Right ventricle myocardium inferior (tissue), 1 donor: ENCODE measurements at regions not wholly inside any gene's neighbourhood (a gene's known extent, or its start where the extent isn't known, plus 50 kb on each side); places are given as distances from the start of the nearest gene placed in this dataset.

Experiments
- ATAC-seq: fragments of 200-7000 bp; cut with Tn5 transposase; one replicate; pipeline ENCODE4 v1.9.1; 2020; ENCODE audit warnings: mild to moderate bottlenecking, moderate library complexity
- DNase-seq: peaks from one replicate; pipeline ENCODE4 v3.0.0; 2021; ENCODE audit errors: missing footprints
- intact Hi-C: fragments of 100-400 bp; cut with DNase I; formaldehyde crosslinking; loops from one replicate; pipeline ENCODE4 v1.11.0; 2022
- donor health status: DM: no; HTN: yes; CAD: no; lungs with severe emphysema.

DNA sequence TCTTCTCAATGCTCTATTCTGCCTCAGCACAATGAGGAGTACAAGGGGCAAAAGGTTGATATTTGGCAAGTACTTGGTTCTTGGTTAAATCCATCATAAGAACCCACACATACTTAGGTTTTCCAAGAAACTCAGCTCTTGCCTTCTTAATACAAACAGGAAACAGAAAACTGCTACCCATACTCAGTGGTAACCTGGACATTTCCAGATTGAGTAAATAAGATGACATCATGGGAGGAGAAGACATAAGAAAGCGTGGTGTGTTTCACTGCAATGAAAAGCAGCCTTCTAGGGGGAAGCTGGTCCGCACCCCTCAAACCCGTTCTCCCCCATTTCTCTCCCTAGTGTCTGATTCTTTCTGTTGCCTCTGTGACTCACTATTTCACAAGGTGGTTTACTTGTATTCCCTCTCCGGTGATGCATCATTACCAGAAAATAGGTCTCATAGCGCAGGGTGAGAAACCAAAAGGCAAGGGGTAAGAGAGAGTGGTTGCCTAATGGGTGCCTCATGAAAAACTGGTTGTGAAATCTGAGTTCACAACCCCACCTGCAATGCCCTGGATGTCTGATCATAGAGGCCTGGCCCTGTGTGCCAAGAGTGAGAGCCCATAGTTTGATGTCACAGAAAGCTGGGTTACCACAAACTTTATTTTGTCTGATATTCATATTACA, 326.5 kb upstream of the TBX3 start:
- DNase-seq = no peak
- intact Hi-C loops = no loop called here
- no peak for ATAC-seq

GRCh38 chr12:115008929-115009328, 325.0 kb upstream of the TBX3 start:
- ATAC-seq (no peak), DNase-seq (no peak)
- intact Hi-C loops = no loop called here

DNA sequence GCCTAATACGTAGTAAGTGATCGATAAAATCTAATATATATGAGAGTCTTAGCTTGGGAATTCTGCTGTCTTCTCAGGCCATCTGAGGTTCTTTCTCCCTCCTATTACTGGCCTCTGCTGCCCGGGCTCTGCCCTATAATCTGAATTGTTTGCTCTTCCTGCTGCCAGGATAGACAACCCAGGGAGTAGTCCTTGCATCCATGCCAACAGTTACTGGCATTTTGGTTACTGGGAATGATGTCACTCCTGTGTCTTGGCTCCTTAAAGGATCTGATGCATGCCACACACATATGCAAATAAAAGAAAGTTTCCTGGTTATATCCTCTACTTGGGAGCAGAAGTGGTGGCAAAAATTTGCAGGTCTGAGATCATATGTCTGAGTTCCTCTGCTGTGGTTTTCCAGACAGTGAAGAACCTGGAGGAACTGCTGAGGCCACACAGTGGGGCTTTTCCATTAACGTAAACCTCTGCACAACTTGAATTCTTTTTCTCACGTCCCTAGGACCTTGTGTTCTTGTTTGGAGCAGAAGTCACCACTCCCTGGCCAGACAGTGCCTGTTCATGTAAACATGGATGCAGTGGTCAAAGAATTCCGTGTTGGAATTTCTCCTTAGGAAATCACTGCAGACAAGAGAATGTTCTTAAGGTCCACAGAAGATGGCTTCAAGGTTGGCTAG, 320.6 kb upstream of the TBX3 start:
- no peak for DNase-seq
- no peak for ATAC-seq
- intact Hi-C loops = no loop called here

GRCh38 chr12:115002434-115002833, 318.5 kb upstream of the TBX3 start:
- no peak for ATAC-seq
- no peak for DNase-seq
- intact Hi-C loops = no loop called here

- ATAC-seq (no peak), DNase-seq (no peak)
- intact Hi-C loops = no loop called here
Measured at GRCh38 chr12:115001571-115002180, 317.7 kb upstream of the TBX3 start.

DNA sequence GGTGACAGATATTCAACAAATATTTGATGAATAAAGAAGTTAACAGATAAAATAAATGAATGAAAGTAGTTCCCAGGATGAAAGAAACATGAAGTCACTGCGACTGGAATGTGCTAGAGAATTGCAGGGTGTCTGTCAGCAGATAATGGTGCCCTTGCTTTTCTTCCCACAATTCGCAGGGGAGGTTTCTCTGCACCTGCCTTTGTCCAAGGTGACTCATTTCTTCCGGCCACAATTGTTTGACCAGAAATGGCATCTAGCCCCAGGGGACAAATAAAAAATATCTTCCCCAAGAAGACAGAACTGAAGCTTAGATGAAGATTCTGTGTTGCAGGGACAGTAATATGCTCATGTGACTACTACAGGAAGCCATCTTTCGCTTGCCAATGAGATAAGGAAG, 316.1 kb upstream of the TBX3 start:
- DNase-seq (no peak), ATAC-seq (no peak)
- intact Hi-C loops = no loop called here

- no peak for ATAC-seq
- intact Hi-C loops = no loop called here
- no peak for DNase-seq
Measured at GRCh38 chr12:114998750-114999128, 314.8 kb upstream of the TBX3 start.

DNA sequence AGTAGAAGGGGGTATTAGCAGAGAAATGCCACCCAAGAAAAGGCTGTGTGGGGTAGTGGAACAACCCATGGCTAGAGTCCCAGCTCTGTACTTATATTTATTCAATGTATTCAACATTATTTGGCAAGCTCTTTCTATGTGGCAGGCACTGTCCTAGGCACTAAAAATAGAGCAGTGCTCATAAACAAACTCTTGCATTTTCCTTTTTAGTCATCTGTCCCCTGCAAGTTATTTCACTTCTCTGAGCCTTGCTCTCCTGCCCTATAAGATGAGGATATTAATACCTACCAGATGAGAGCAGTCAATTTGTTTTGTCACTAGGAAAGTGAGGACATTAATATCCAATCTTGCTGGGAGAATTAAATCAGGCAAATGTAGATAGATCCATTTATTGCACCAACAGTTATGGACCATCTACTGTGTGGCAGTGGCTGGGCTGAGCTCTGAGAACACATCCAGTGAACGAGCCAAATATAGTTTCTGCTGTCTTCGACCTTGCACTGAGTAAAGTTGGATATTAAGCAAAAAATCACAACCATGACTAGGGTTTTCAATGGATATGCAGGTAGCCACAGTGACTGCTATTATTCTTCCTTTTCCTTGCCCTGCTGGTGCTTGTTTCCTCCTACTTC, 314.3 kb upstream of the TBX3 start:
- DNase-seq (no peak), ATAC-seq (no peak)
- intact Hi-C loops = no loop called here

GRCh38 chr12:114996382-114996781, 312.4 kb upstream of the TBX3 start:
- ATAC-seq = no peak
- DNase-seq = no peak
- intact Hi-C loops = no loop called here

- ATAC-seq (no peak), DNase-seq (no peak)
- intact Hi-C loops = no loop called here
Measured at GRCh38 chr12:114995891-114996290, 311.9 kb upstream of the TBX3 start.

GRCh38 chr12:114993165-114993564, 309.2 kb upstream of the TBX3 start:
- no peak for ATAC-seq
- no peak for DNase-seq
- intact Hi-C loops = no loop called here

DNA sequence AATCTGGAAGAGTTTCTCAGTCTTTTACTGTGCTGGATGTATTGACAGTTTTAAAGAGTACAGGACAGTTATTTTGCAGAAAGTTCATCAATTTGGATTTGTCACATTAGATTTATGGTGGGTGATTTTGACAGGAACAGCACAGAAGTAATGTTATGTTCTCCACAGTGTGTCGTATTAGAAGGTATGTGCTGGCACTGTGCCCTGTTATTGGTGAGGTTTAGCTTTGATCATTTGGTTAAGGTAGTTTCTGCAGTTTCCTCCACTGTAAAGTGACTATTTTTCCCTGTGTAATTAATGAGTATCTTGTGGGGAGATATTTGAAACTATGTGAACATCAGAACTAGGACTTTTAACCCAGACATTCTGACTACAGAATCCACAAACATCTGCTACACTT, 308.5 kb upstream of the TBX3 start:
- ATAC-seq (no peak), DNase-seq (no peak)
- intact Hi-C loops = no loop called here

- intact Hi-C loops = no loop called here
- no peak for DNase-seq
Measured at GRCh38 chr12:114990381-114990780, 306.4 kb upstream of the TBX3 start.

DNA sequence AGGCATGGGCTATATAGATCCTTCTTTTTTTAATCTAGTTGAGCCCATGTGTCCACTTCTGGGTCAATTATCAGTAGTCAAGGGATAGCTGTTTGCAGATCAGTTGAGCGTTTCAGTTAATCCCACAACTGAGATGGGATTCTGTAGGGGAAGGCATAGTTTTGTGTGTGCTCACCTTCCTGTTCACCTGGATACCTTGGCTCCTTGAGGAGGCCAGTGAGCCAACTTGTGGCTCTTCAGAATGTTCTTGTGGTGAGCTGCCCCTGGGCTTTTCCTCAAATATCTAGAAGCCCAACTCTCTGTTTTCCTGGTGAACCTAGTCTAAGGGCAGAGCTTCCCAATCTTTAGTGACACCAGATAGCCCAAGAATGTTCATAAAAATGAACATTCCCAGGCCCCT, 302.9 kb upstream of the TBX3 start:
- DNase-seq = no peak
- no peak for ATAC-seq

More at GRCh38 chr12:114990381-114990780, 306.4 kb upstream of the TBX3 start:
- ATAC-seq = no peak

GRCh38 chr12:114986178-114986714, 302.3 kb upstream of the TBX3 start:
- intact Hi-C loops = no loop called here
- ATAC-seq (no peak), DNase-seq (no peak)

More for the DNA sequence above, 302.9 kb upstream of the TBX3 start:
- intact Hi-C loops = no loop called here

DNA sequence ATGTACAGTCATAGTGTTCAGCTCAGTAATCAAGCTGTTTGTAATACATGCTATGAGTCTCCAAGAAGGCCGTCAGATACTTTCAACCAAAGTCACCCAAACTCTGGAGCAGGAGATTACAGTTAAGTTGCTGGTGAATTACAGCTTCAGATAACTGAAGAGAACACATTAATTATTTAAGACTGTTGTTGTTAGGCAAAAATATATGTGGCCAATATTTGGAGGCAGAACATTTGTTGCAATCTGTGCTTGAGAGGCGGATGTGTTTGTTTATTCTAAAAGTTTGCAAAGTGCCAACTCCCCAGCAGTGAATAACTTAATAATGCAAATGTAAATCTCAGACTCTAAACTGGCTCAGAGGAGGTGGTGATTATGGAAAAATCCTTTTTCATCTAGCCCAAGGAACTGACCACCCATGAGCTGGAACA, 300.7 kb upstream of the TBX3 start:
- intact Hi-C loops = no loop called here
- ATAC-seq (no peak), DNase-seq (no peak)

DNA sequence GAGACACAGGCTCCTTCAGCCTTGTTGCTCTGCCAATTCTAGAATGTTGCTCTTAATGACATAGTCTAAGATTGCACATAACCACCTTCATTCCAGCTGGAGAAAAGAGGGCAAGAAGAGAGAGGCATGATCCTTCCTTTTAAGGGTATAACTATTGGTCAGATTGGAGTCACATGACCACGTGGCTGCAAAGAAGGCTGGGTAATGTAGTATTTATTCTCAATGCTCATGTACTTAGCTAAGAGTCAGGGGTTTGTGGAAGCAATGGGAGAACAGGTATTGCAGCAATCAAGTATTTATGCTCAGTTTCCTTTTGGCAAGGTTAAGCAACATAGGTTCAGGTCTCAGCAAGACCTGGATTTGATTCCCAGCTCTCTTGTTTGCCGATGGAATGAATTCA, 298.8 kb upstream of the TBX3 start:
- intact Hi-C loops = no loop called here
- no peak for DNase-seq
- ATAC-seq = no peak

DNA sequence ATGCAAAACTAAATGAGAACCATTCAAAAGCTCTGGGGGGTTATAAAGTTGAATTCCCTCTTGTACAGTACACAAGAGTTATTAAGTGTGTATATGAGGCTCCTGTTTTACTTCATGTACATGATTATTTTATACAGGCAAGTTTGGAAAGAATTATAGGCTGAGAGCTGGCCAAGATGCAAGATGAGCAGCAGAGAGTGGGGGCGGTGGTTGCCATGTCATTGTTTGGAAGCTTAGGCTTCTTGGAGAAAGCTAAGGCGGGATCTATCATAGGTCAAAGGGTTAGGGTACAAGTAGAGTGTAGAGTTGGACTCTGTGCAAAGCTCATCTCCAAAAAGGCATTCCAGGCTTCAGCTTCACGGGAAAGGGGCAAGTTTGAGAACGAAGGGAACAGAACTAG, 297.1 kb upstream of the TBX3 start:
- intact Hi-C loops = no loop called here
- no peak for ATAC-seq
- no peak for DNase-seq

- ATAC-seq (no peak), DNase-seq (no peak)
- intact Hi-C loops = no loop called here
Measured at GRCh38 chr12:114976959-114977358, 293.0 kb upstream of the TBX3 start.

DNA sequence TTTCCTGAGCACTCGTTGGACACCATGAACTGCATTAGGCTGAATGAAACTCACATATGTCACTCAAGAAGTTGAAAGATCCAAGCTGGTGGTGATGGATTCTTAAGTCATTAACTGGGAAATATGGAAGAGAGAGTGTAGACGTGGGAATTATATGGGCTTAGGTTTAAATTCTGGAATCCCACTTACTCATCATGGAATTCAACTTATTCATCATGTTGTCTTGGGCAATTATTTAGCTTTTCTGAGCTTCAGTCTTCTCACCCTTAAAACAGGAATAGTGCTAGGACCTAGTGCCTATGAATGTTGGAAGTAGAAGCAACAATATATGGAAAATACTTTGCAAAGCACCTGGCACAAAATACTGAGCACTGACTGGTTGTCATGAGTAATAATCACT, 292.4 kb upstream of the TBX3 start:
- intact Hi-C loops = no loop called here
- ATAC-seq = no peak

More for the DNA sequence above, 292.4 kb upstream of the TBX3 start:
- no peak for DNase-seq
